Hepatocyte (in vitro differentiated cells): ENCODE measurements at regions not wholly inside any gene's neighbourhood (a gene's known extent, or its start where the extent isn't known, plus 50 kb on each side); places are given as distances from the start of the nearest gene placed in this dataset.

Experiments
- CTCF ChIP-seq: fragments of 200-600 bp; sonication (generic); IDR thresholded peaks from 2 replicates; pipeline ENCODE4 v1.5.1; 2016; ENCODE audit warnings: antibody characterized with exemption, mild to moderate bottlenecking; ENCODE audit not compliant: poor library complexity
- EZH2 ChIP-seq: fragments of 200-600 bp; sonication (generic); IDR thresholded peaks from 2 replicates; pipeline ENCODE4 v1.6.1; 2016; ENCODE audit warnings: antibody characterized with exemption, mild to moderate bottlenecking, borderline replicate concordance

DNA sequence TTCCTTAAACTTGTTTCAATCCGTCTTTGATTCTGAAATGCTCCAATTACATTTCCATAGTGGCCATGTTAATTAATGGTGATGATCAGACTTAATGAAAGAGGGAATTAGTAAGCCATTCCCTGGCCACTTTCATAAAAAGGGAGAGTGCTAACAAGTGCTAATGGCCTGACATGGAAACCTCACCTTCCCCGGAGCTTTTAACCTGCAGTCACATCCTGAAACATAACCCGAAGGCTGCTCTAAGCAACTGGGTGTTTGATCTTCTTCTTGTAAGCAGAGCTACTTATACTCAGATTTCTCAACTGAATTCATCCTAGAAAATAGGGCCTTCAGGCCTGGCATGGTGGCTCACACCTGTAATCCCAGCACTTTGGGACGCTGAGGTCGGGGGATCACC lies 67.1 kb upstream of the ZMYND8 start:
- no peak for TF ChIP-seq CTCF
- no peak for TF ChIP-seq EZH2
